ENCODE measurements at regions not wholly inside any gene's neighbourhood (a gene's known extent, or its start where the extent isn't known, plus 50 kb on each side); places are given as distances from the start of the nearest gene placed in this dataset.

DNA sequence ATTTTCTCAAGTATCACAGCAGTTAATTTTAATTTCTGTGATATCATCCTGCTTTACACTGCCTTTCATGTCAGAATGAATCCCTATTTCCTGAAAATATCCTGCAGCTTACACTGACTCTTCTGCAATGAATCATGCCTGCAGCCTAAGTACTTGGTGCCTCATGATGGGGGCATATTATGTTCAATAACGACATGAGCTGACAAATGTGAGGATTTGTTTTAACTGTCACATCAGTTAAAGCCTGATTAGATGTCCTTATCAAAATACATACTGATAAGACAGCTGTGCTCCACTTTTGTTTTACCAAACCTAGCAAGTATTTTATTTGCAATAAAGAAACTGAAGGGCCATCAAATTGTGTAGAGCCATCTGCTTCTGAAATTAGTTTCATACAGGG, 359.9 kb upstream of the AGA start:
- TF ChIP-seq, protein P1, sequence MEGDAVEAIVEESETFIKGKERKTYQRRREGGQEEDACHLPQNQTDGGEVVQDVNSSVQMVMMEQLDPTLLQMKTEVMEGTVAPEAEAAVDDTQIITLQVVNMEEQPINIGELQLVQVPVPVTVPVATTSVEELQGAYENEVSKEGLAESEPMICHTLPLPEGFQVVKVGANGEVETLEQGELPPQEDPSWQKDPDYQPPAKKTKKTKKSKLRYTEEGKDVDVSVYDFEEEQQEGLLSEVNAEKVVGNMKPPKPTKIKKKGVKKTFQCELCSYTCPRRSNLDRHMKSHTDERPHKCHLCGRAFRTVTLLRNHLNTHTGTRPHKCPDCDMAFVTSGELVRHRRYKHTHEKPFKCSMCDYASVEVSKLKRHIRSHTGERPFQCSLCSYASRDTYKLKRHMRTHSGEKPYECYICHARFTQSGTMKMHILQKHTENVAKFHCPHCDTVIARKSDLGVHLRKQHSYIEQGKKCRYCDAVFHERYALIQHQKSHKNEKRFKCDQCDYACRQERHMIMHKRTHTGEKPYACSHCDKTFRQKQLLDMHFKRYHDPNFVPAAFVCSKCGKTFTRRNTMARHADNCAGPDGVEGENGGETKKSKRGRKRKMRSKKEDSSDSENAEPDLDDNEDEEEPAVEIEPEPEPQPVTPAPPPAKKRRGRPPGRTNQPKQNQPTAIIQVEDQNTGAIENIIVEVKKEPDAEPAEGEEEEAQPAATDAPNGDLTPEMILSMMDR (IDR thresholded peaks at IDR 0.05) = no peak
- no peak for TF ChIP-seq POLR2A (IDR thresholded peaks at IDR 0.05)

Data from heart left ventricle (tissue), 13 donors.